Cardiac muscle cell (in vitro differentiated cells and primary cell): ENCODE measurements at regions not wholly inside any gene's neighbourhood (a gene's known extent, or its start where the extent isn't known, plus 50 kb on each side); places are given as distances from the start of the nearest gene placed in this dataset.
"Not testable (repeated sequence)": the region's sequence is repeated elsewhere in the genome, so short reads cannot be mapped to it uniquely, and the experiment has no call there.

Source experiments
- DNase-seq, 2 donors: peaks; one replicate each; pipeline versions ENCODE4 v3.0.0 to v3.0.0-alpha.2; 2010 to 2017; ENCODE audit warnings: low read depth in 1 of 2, low spot score in 1 of 2
- H3K27ac ChIP-seq: fragments of 200-600 bp; sonication (generic); 2 replicates; pipeline ENCODE4 v1.5.1; 2016
- H3K27me3 ChIP-seq: fragments of 200-600 bp; sonication (generic); 2 replicates; pipeline ENCODE4 v1.6.0; 2016; ENCODE audit warnings: control low read depth
- H3K36me3 ChIP-seq: fragments of 200-600 bp; sonication (generic); 2 replicates; pipeline ENCODE4 v1.5.1; 2016; ENCODE audit warnings: control low read depth
- H3K4me1 ChIP-seq: fragments of 200-600 bp; sonication (generic); 2 replicates; pipeline ENCODE4 v1.8.1; 2017; ENCODE audit warnings: low read depth, mild to moderate bottlenecking, mixed run types
- H3K4me3 ChIP-seq: fragments of 200-600 bp; sonication (generic); 2 replicates; pipeline ENCODE4 v1.5.1; 2016; ENCODE audit warnings: mild to moderate bottlenecking
- H3K9me3 ChIP-seq: fragments of 200-600 bp; sonication (generic); 2 replicates; pipeline ENCODE4 v1.5.1; 2017; ENCODE audit warnings: low read depth, mild to moderate bottlenecking, control low read depth
- CTCF ChIP-seq: IDR thresholded peaks from 2 replicates; pipeline ENCODE4 v1.5.1; 2012; ENCODE audit warnings: low read depth, mild to moderate bottlenecking, low read length

DNA sequence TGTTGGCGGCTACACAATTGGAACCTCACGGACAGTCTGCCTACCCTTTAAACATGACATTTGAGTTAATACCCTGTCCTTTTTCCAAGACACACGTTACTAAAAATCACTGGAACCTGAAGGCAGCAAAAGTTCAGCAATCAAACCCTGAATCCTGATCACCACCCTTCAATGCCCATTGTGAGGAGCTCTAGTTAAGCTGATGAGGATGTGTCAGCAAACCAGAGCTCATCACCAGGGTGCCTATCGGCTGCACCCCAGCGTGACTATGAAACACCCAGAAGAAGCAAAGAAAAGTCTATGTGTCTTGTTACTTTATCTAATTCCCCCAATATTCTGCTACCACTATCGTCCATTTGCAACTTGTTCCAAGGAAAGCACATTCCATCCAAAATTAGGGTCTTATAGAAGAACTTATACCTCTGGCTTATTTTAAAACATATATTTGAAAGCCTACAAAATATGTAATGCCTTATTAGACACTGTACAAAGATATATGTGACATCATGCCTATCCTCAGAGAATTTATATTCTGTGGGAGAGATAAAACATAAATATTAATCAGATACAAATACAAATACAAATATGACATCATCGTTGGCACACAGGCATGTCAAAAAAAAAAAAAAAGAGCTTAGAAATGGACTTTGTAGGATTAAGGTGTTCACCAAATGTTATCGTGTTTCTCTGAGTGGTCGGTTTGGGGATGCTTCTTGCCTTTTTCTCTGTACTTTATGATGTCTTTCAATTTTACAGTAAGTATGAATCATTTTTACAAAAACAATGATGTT is 219.7 kb upstream of the SETMAR start:
- no peak for TF ChIP-seq CTCF

GRCh38 chr3:4084271-4084670 is 218.9 kb upstream of the SETMAR start:
- no peak for TF ChIP-seq CTCF
- no peaks in the 10 kb centered on the region for H3K9me3 ChIP-seq
- H3K27me3 ChIP-seq, result peaks cover 6% of the 10 kb centered on the region
- no peaks in the 10 kb centered on the region for H3K4me1 ChIP-seq
- no peak for DNase-seq
- no peak overlapping the region for H3K27ac ChIP-seq
- H3K4me3 ChIP-seq, result no peak overlapping the region
- no peaks in the 10 kb centered on the region for H3K36me3 ChIP-seq

More for the DNA sequence above, 219.7 kb upstream of the SETMAR start:
- no peak overlapping the region for H3K27ac ChIP-seq
- DNase-seq, result no peak
- H3K9me3 ChIP-seq, result no peaks in the 10 kb centered on the region
- H3K27me3 ChIP-seq, result peaks cover 6% of the 10 kb centered on the region
- H3K4me3 ChIP-seq, result no peak overlapping the region
- no peaks in the 10 kb centered on the region for H3K36me3 ChIP-seq
- H3K4me1 ChIP-seq, result no peaks in the 10 kb centered on the region

- H3K36me3 ChIP-seq, H3K4me1 ChIP-seq, H3K27me3 ChIP-seq, DNase-seq, H3K4me3 ChIP-seq, H3K27ac ChIP-seq, H3K9me3 ChIP-seq: not testable (repeated sequence)
Observed at GRCh38 chr3:4086662-4087061, 216.5 kb upstream of the SETMAR start.

DNA sequence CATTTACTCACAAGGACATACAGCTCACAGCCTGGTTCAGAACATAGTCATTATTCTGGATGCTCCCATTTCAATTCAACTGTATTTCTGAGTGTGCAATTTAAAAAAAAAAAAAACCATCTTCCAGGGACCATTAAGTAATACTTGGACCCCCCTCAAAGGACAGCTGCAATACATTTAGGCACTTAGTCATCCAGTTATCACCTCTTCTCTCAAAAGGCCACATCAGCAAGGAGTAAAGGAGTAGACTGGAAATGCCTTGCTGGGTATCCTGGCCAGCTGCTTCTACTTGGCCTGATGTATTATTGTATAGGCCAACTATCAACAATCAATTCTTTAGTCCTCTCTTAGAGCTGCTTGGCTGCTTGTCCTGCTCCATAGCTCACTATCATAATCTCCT is 211.4 kb upstream of the SETMAR start:
- no peaks in the 10 kb centered on the region for H3K27me3 ChIP-seq
- H3K36me3 ChIP-seq, result no peaks in the 10 kb centered on the region
- H3K4me1 ChIP-seq, result no peaks in the 10 kb centered on the region
- no peak for DNase-seq
- no peak overlapping the region for H3K27ac ChIP-seq
- H3K4me3 ChIP-seq, result no peak overlapping the region
- H3K9me3 ChIP-seq, result no peaks in the 10 kb centered on the region
- TF ChIP-seq CTCF, result no peak

- Histone ChIP-seq H3K9me3 (no peaks in the 10 kb centered on the region), H3K36me3 (no peaks in the 10 kb centered on the region), H3K27me3 (no peaks in the 10 kb centered on the region), H3K4me1 (no peaks in the 10 kb centered on the region), H3K27ac (no peak overlapping the region), H3K4me3 (no peak overlapping the region)
- no peak for TF ChIP-seq CTCF
- DNase-seq, result peak in 1 of 2 donors; percentile 13
Observed at GRCh38 chr3:4097801-4098200, 205.4 kb upstream of the SETMAR start.

GRCh38 chr3:4099607-4100006 is 203.6 kb upstream of the SETMAR start:
- DNase-seq, result no peak

More at GRCh38 chr3:4099607-4100006, 203.6 kb upstream of the SETMAR start:
- Histone ChIP-seq H3K9me3 (no peaks in the 10 kb centered on the region), H3K4me1 (no peaks in the 10 kb centered on the region), H3K4me3 (no peak overlapping the region), H3K27ac (no peak overlapping the region), H3K36me3 (no peaks in the 10 kb centered on the region), H3K27me3 (no peaks in the 10 kb centered on the region)
- no peak for TF ChIP-seq CTCF
